Epidermal melanocyte (primary cell): ENCODE measurements at regions not wholly inside any gene's neighbourhood (a gene's known extent, or its start where the extent isn't known, plus 50 kb on each side); places are given as distances from the start of the nearest gene placed in this dataset.
A peak's percentile ranks its signal among the peaks of the same experiment; 100 is the strongest.
"Not testable (repeated sequence)": the region's sequence is repeated elsewhere in the genome, so short reads cannot be mapped to it uniquely, and the experiment has no call there.

Experiments
- DNase-seq: peaks from one replicate; pipeline ENCODE4 v3.0.0; 2011; ENCODE audit warnings: low spot score; ENCODE audit not compliant: insufficient read length

DNA sequence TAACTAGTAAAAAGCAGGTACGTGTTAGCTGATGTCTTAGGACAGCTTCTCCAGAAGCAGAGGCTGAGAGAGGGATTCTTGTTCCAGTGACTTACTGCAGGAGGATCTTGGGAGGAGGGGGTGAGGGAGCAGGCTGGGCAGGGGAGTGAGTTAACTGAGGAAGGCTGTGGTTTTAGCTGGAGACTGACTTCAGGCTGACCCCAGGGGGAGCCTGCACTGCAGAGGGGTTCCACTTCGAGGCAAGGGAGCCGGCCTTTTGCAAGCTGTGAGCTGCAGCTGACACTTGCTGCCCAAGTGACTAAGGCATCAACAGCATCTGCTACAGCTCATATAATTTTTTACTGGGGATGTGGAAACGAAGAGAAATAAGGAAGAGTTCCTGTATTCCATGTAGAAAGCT, 50.4 kb upstream of the SOD1 start:
- DNase-seq, result no peak

DNA sequence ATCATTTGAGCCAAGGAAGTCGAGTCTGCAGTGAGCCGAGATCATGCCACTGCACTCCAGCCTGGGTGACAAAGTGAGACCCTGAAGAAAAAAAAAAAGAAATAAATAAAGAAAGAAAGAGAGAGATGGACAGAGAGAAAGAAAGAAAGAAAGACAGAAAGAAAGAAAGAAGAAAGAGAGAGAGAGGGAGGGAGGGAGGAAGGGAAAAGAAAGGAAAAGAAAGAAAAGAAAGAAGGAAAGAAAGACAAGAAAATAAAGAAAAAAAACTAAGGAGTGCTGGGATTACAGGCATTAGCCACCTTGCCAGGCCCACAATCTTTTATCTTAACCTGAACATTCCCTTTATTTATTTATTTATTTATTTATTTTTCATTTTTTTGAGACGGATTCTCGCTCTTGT, 51.7 kb upstream of the SOD1 start:
- no peak for DNase-seq

DNA sequence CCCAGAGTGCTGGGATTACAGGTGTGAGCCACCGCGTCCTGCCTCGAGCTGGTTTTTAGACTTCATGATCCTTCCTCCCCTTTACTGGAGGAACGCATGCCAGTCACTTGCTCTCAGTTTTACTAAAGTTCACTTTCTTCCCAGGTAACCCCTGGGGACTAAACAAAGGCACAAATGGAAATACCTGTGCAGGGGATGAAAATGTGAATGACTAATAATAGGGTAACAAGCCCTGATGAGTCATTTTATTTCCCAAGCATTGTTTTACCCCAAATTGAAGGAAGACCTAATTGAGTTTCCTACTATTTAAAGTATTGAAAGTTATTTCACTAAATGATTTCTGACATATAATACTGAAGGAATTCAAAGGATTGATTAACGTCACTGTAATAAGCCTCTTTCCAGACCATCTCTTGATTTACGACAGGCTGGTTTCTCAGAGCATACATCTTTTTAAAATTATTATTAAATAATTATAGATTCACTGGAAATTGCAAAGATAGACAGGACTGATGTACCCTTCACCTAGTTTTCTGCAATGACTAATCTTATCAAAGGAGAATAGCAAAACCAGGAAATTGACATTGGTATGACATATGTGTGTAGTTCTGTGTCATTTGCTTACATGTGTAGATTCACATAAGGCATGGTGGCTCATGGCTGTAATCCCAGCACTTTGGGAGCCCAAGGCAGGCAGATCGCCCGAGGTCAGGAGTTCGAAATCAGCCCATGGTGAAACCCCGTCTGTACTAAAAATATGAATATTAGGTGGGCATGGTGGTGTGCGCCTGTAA, 53.2 kb upstream of the SOD1 start:
- no peak for DNase-seq

DNA sequence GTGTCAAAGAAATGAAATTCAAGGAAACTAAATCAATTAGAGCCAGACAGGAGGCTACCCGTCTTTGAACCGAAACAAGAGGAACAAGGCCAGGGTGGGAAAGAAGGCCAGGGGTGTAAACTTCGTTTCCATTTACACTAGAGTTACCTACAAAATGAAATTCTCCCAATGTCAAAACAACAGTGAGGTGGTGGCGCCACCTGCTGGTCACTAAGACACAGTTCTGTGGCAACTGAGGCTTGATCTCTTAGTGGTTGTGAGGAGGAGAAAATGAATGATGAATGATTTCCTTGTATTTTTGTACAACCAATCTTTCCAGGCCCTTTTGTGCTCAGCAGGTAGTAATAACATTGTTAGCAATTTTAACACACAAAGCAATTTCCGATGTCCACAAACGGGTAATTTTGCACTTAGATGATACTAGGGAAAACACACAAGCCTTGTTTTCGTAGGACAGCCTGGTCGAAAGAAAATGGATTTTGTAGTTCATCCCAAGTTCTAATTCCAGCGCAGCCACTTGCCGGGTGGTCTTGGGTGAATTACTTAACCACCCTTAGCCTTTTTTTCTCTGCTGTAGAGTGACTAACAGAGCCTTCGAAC, 54.8 kb upstream of the SOD1 start:
- DNase-seq, result peak; percentile 48

DNA sequence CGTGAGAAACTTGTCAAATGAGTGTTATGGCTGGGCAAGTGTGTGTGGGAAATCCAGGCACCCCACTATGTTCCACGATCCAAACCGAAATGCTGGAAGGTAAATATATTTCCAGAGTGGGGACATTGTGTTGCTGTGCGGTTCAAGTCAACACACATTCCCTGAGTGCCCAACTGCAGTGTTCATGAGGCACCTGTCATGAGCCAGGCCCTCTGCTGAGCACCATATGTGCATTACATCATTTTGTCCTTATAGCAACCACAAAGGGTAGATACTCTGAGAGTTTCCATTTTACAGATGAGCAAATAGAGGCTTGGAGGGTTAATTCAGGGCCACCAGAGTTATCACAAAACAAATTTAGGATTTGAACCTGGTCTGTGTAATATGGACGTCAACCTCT, 59.9 kb upstream of the SOD1 start:
- no peak for DNase-seq

DNA sequence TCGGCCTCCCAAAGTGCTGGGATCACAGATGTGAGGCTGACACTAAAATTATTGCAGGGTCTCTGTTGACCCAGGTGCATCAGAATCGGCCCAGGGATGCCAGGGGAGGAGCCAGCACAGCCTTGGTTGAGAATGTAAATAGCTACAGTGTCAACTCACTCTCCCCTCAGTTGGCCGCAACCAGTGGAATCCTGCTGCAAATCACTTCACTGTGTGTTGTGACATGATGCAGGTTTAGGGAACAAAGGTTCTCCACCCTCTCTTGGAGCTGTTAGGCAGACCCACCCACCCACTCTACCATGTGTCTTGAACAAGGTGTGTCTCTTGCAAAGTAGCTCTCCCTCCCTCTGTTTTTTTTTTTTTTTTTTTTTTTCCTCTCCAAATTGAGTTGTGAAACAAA, 60.5 kb upstream of the SOD1 start:
- no peak for DNase-seq

DNA sequence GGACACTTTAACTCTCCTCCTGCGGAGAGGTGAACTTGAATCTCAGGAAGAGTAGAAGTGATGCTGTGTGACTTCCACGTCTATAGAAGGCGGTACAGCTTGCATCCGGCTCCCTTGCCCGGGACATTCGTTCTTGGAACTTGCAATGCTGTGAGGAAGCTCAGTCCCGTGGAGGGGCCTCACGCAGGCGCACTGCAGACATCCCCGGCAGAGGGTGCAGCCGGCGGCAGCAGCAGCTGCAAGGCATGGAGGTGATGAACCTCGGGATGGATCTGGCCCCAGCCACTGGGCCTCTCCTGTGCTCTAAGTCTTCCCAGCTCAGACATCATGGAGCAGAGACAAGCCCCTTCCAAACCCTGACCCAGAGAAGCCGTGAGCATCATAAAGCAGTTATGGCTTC, 61.8 kb upstream of the SOD1 start:
- DNase-seq, result no peak

DNA sequence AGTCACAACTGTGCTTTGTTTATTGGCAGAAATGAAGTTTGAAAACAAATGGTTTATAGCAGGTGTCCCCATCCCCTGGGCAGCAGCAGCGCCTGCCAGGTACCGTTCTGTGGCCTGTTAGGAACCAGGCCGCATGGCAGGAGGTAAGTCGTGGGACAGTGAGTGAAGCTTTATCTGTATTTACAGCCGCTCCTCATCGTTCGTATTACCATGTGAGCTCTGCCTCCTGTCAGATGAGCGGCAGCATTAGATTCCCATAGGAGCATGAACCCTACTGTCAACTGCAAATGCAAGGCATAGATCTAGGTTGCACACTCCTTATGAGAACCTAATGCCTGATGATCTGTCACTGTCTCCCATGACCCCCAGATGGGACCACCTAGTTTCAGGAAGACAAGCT, 63.4 kb upstream of the SOD1 start:
- no peak for DNase-seq

DNA sequence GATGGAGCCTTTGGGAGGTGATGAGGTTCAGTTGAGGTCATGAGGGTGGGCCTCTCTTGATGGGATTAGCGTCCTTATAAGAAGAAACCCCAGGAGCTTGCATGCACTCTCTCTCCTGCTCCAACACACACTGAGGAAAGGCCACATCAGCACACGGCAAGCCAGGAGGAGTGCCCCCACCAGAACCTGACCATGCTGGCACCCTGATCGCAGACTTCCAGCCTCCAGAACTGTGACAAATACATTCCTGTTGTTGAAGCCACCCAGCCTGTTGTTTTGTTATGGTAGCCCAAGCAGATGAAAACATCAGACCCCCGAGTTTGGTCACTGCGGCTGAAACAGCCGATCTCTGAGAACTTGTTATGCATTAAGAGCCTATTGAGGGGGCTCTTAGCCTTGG, 64.8 kb upstream of the SOD1 start:
- no peak for DNase-seq

DNA sequence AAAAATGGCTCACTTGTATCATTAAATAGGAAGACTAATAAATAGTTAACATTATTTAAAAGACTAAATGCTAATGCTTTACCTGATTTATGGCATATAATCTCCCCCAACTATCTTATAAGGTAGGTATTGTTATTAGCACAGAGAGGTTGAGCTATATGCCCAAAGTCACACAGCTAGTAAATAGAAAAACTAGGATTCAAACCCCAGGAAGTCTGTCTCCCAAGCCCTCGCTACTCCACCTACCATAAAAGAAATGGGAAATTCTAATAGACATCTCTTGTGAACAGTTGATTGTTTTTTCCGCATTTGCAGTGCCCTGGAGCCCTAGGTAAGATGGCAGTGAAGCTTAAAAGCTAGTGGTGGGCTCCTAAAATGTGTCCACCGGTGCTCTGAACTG, 65.2 kb upstream of the SOD1 start:
- DNase-seq, result no peak

DNA sequence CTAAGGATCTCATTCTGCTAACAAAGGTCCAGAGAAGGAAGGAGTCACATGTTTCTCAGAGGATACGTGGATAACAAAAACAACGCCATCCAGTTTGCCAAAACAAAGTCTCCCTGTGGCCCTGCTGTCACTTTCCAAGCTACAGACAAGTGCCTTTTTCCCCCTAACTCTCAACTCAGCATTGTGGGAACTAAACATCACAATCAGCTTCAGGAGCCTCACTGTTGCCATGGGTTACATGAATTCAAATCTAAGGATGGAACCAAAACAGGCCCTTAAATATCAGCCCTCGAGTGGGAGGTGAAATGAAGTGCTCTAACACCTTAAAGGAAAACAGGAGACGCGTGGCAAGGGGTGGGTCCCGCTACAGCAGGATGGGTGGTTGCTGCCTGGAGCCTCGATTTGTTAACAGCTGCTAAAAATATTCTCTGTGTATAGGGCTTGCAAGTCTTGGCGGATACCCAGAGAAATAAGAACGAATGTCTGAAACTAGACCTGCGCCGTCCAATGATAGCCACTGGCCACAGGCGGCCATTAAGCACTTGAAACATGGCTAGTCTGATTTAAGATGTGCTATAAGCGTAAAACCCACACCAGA, 66.4 kb upstream of the SOD1 start:
- DNase-seq, result no peak

DNA sequence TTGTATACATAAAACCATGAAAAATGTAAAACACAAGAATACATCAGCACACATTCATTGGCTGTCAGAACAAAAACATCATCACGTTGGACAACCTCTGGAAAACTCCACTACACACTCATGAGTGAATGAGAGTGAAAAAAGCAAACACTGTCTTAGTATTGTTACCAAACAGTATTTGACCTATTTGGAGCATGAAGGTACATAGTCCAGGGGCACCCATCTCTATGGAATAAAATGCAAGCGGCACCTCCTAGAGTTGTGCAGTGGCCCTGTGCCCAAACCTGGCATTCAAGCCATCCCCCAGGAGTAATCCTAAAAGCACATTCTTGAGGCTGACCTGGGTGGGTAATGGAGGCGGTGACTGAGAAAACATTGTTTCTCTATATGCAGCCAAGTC, 67.0 kb upstream of the SOD1 start:
- DNase-seq, result no peak

DNA sequence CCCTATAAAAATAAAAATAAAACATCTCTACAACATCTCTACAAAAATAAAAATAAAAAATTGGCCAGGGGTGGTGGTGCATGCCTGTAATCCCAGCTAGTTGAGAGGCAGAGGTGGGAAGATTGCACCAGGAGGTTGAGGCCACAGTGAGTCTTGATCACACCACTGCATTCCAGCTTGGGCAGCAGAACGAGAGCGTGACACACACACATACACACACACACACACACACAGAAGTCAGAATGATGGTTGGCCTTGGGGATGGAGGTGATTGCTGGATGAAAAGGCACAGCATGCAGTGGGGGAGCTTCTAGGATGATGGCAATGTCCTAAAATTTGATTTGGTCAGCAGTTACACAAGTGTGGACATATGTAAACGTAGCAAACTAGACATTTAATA, 69.7 kb upstream of the SOD1 start:
- no peak for DNase-seq

DNA sequence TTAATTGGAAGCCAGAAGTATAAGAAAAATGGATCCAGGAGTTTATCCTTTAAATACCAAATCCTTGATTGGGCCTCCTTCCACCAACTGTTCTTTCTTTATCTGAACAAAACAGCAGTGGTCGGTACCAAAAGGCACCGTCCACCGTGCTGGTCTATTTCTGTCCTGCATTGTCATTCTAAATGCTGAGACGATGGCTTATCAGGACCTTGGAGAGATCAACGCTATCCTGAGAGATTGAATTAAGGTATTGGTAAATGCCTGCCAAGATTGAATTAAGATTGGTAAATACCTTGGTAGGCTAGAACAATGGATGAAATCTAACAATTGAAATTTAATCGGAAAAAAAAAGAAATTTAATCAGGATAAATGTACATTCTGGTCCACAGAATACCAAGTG, 73.4 kb upstream of the SOD1 start:
- DNase-seq, result no peak

DNA sequence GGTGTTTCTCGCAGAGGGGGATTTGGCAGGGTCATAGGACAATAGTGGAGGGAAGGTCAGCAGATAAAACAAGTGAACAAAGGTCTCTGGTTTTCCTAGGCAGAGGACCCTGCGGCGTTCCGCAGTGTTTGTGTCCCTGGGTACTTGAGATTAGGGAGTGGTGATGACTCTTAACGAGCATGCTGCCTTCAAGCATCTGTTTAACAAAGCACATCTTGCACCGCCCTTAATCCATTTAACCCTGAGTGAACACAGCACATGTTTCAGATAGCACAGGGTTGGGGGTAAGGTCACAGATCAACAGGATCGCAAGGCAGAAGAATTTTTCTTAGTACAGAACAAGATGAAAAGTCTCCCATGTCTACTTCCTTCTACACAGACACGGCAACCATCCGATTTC, 75.6 kb upstream of the SOD1 start:
- not testable (repeated sequence) for DNase-seq

DNA sequence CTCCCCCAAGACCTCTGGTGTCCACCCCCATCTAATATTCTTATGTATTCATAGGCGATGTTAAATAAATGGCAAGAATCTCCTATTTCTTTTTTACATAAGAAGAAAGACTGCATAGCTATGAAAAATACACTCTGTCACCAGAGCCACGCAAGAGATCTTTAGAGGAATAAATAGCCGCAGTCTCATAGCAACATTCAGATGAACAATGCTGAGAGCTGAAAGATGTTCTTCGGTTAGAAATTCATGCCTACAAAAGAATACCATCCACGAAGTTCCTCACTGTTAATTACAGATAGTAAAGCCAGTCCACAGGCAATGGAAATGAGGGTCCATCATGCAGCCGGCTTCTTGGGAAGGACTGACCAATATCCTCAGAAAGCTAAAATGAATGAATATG, 76.0 kb upstream of the SOD1 start:
- no peak for DNase-seq

DNA sequence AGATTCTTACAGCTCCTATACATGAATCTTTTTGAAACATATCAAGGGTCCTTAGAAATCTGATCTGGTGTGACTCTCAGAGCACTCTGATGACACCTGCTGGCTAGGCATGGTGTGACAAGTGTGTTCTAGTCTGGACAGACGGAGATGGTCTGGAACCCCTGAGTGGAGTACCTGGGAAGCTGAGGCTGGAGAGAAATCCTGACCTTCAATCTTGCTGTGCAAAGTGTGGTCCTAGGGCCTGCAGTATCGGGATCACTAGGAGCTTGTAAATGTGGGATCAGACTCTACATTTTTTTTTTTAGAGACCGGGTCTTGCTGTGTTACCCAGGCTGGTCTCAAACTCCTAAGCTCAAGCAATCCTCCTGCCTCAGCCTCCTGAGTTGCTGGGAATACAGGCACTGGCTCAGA, 78.6 kb upstream of the SOD1 start:
- DNase-seq, result peak; percentile 59

DNA sequence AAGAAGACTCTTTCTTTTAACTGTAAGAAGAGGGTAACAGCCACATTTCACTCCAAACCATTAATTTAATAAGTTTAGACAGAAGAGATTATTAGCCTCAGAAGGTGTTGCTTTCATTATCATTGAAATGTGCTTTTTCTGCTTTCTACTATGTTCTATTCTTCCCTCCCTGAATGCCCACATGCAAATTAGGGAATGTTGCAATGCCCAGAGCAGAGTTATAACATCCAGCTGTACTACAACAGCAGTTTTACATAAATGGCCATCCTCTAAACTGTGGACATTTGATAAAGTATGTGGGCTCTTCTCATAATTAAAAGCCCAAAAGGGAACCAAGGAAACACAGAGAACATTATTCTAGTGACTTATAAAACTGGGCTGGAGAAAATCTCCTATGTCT, 82.2 kb upstream of the SOD1 start:
- no peak for DNase-seq

DNA sequence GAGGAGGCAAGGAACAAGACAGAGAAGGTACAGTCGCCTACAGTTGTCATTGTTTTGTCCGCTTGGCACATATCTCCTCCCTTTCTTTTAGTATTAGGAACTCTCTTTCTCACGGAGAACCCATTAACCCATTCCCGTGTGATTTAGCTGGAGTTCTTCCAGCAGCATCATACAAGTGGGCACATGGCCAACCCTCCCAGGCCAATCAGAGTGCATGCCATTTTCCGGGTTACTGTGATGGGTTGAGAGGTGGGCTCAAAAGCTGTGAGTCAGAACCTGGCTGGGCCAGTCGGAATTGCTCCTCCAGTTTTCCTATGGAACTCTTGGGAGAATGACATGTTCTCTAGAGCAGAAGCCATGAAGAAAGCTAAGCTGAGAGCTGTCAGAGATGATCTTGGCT, 83.1 kb upstream of the SOD1 start:
- no peak for DNase-seq

DNA sequence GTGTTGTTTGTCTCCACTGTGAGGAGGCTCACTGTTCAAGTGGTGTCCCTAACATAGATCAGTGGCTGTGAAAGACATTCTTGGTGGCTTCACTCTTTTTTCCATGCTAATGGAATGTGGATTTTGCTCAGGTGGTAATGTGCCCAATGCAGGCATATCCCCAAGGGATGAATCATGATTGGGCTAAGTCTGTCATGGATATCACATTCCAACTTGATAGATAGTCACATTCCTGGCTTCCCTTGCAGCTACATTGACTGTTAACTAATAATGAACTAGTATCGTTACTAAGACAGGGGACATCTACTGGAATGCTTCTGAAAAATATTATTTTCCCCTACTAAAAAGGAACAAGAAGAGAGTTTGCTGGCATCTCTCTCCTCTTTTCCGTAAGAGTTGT, 86.3 kb upstream of the SOD1 start:
- DNase-seq, result no peak

DNA sequence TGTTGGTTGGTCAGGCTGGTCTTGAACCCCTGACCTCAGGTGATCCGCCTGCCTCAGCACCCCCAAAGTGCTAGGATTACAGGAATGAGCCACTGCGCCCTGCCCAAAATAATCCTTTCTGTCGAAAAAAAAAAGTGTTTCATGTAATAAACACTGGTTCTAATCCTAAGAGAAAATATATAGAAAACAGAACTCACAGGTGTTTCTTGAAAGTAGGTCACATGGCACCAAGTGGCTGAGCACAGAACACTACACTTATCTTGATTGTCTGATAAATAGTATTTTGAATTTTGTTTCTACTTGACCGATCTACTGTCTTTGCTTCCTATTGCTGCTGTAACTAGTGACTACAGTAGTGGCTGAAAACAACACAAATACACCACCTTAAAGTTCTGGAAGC, 87.6 kb upstream of the SOD1 start:
- no peak for DNase-seq

DNA sequence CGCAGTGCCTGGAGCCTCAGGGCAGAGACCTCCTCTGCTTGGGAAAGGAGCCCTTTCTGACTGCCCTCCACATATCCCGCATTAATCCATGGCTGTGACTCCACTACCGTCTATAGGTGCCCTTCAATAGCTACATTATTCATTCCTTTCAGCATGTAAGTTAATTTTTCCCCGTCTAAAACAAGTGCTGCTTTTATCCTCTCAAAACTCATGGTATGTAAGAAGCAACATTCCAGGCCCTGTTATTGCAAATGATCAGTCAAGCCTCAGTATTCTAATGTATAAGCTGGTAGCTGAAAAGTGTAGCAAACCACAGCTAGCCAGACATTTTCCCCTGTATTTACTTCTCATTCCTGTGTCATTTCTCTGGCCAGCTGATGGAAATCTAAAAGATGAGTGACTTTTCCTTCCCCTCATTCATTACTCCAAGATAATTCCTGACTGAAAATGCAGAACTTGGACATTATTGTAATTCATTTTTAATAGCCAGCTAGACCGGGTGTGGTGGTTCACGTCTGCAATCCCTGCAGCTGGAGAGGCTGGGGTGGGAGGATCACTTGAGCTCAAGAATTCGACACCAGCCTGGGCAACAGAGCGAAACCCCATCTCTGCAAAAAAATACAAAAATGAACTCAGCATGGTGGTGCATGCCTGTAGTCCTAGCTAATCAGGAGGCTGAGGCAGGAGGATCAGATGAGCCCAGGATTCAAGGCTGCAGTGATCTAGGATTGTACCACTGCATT, 88.5 kb upstream of the SOD1 start:
- DNase-seq, result no peak
